HG03575 (cell line): ENCODE measurements at regions not wholly inside any gene's neighbourhood (a gene's known extent, or its start where the extent isn't known, plus 50 kb on each side); places are given as distances from the start of the nearest gene placed in this dataset.

ENCODE experiments used
- ATAC-seq: cut with Tn5 transposase; IDR thresholded peaks from one replicate; pipeline ENCODE4 v1.9.1; 2021; ENCODE audit not compliant: unreplicated experiment, insufficient number of reproducible peaks, low FRiP score; ENCODE audit errors: extremely low read depth

GRCh38 chr4:166675411-166675810, 558.9 kb downstream of the SPOCK3 start:
- no peak for ATAC-seq

GRCh38 chr4:166680796-166681195, 553.5 kb downstream of the SPOCK3 start:
- no peak for ATAC-seq

GRCh38 chr4:166682200-166682599, 552.1 kb downstream of the SPOCK3 start:
- no peak for ATAC-seq
